ENCODE measurements at regions not wholly inside any gene's neighbourhood (a gene's known extent, or its start where the extent isn't known, plus 50 kb on each side); places are given as distances from the start of the nearest gene placed in this dataset.

GRCh38 chr5:124516567-124516966, 229.9 kb downstream of the ZNF608 start:
- TF ChIP-seq GLIS3 (CRISPR knock-in tag; IDR thresholded peaks at IDR 0.05) (no peak), ARNTL (CRISPR knock-in tag; IDR thresholded peaks at IDR 0.05; ENCODE audit: borderline replicate concordance, low read depth) (no peak), CSDC2 (CRISPR knock-in tag; IDR thresholded peaks at IDR 0.05) (no peak), ZFP30 (CRISPR knock-in tag; IDR thresholded peaks at IDR 0.05) (no peak), PPARA (CRISPR knock-in tag; IDR thresholded peaks at IDR 0.05; ENCODE audit: borderline replicate concordance) (no peak), ISL1 (CRISPR knock-in tag; IDR thresholded peaks at IDR 0.05) (no peak), ZNF565 (CRISPR knock-in tag; conservative IDR thresholded peaks at IDR 0.05; ENCODE audit: low read depth) (no peak), ZFP3 (CRISPR knock-in tag; IDR thresholded peaks at IDR 0.05) (no peak), RARB (CRISPR knock-in tag; IDR thresholded peaks at IDR 0.05) (no peak), CSRNP3 (CRISPR knock-in tag; IDR thresholded peaks at IDR 0.05) (no peak), ZNF70 (CRISPR knock-in tag; IDR thresholded peaks at IDR 0.05) (no peak)
- TF ChIP-seq, protein P1, sequence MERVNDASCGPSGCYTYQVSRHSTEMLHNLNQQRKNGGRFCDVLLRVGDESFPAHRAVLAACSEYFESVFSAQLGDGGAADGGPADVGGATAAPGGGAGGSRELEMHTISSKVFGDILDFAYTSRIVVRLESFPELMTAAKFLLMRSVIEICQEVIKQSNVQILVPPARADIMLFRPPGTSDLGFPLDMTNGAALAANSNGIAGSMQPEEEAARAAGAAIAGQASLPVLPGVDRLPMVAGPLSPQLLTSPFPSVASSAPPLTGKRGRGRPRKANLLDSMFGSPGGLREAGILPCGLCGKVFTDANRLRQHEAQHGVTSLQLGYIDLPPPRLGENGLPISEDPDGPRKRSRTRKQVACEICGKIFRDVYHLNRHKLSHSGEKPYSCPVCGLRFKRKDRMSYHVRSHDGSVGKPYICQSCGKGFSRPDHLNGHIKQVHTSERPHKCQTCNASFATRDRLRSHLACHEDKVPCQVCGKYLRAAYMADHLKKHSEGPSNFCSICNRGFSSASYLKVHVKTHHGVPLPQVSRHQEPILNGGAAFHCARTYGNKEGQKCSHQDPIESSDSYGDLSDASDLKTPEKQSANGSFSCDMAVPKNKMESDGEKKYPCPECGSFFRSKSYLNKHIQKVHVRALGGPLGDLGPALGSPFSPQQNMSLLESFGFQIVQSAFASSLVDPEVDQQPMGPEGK (CRISPR knock-in tag; IDR thresholded peaks at IDR 0.05; ENCODE audit: borderline replicate concordance), result no peak
